ENCODE measurements at regions not wholly inside any gene's neighbourhood (a gene's known extent, or its start where the extent isn't known, plus 50 kb on each side); places are given as distances from the start of the nearest gene placed in this dataset.
"Not testable (repeated sequence)": the region's sequence is repeated elsewhere in the genome, so short reads cannot be mapped to it uniquely, and the experiment has no call there.

DNA sequence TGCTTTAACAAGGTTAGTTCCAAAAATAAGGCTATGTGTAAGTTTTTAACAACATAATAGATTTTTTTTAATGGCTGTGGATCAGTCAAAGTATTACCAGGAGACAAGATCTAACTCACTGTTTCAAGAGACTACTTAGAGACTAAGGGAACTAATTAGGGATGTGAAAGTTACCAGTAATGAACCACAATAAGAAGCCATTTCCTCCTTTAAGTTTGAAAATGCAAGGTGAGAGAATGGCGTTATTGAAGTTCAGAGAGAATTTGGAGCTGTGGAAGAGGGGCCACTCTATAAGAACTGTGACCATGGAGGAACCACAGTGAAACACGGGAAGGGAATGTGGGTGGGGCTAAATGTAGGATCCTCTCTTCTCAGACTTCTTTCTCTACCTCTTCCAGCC lies 624.2 kb downstream of the GLUD2 start:
- H3K4me3 ChIP-seq, result no peak overlapping the region
- no peak overlapping the region for H3K27ac ChIP-seq
- ATAC-seq (no peak), DNase-seq (no peak)
- no peaks in the 10 kb centered on the region for H3K9me3 ChIP-seq
- intact Hi-C loops (cut with DNase I), result no loop called here
- TF ChIP-seq, protein P1, sequence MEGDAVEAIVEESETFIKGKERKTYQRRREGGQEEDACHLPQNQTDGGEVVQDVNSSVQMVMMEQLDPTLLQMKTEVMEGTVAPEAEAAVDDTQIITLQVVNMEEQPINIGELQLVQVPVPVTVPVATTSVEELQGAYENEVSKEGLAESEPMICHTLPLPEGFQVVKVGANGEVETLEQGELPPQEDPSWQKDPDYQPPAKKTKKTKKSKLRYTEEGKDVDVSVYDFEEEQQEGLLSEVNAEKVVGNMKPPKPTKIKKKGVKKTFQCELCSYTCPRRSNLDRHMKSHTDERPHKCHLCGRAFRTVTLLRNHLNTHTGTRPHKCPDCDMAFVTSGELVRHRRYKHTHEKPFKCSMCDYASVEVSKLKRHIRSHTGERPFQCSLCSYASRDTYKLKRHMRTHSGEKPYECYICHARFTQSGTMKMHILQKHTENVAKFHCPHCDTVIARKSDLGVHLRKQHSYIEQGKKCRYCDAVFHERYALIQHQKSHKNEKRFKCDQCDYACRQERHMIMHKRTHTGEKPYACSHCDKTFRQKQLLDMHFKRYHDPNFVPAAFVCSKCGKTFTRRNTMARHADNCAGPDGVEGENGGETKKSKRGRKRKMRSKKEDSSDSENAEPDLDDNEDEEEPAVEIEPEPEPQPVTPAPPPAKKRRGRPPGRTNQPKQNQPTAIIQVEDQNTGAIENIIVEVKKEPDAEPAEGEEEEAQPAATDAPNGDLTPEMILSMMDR (IDR thresholded peaks at IDR 0.05), result no peak
- TF ChIP-seq POLR2A (IDR thresholded peaks at IDR 0.05), result no peak
- 41% methylated on average over 2 of the region's 2 CpGs for WGBS (ENCODE audit: insufficient coverage, low coverage, low lambda C conversion rate, missing lambda C conversion rate)
- no peaks in the 10 kb centered on the region for H3K27me3 ChIP-seq
- no peaks in the 10 kb centered on the region for H3K4me1 ChIP-seq
- H3K36me3 ChIP-seq, result no peaks in the 10 kb centered on the region

- H3K27ac ChIP-seq; H3K4me1 ChIP-seq; ATAC-seq; H3K36me3 ChIP-seq; intact Hi-C loops (cut with DNase I); H3K4me3 ChIP-seq; H3K27me3 ChIP-seq; DNase-seq; H3K9me3 ChIP-seq: not testable (repeated sequence)
- WGBS (ENCODE audit: insufficient coverage, low coverage, low lambda C conversion rate, missing lambda C conversion rate), result 54% methylated on average over 1 of the region's 1 CpG
These were observed 661.8 kb downstream of the GLUD2 start for GRCh38 chrX:121709236-121709635.

- Histone ChIP-seq H3K36me3 (no peaks in the 10 kb centered on the region), H3K4me3 (no peak overlapping the region), H3K27me3 (no peaks in the 10 kb centered on the region), H3K27ac (no peak overlapping the region), H3K4me1 (no peaks in the 10 kb centered on the region), H3K9me3 (no peaks in the 10 kb centered on the region)
- TF ChIP-seq POLR2A (IDR thresholded peaks at IDR 0.05), result no peak
- TF ChIP-seq, protein P1 (IDR thresholded peaks at IDR 0.05), result no peak
- intact Hi-C loops (cut with DNase I), result no loop called here
- DNase-seq (no peak), ATAC-seq (no peak)
- 75% methylated on average over 1 of the region's 1 CpG for WGBS (ENCODE audit: insufficient coverage, low coverage, low lambda C conversion rate, missing lambda C conversion rate)
These were observed 686.1 kb downstream of the GLUD2 start for GRCh38 chrX:121733514-121733913.

- DNase-seq, result no peak
- Histone ChIP-seq H3K36me3 (no peaks in the 10 kb centered on the region), H3K4me3 (no peak overlapping the region), H3K9me3 (no peaks in the 10 kb centered on the region), H3K27me3 (no peaks in the 10 kb centered on the region), H3K4me1 (no peaks in the 10 kb centered on the region), H3K27ac (no peak overlapping the region)
- ATAC-seq, result no peak
- intact Hi-C loops (cut with DNase I), result no loop called here
- TF ChIP-seq, protein P1 (IDR thresholded peaks at IDR 0.05), result no peak
- TF ChIP-seq POLR2A (IDR thresholded peaks at IDR 0.05), result no peak
- WGBS (ENCODE audit: insufficient coverage, low coverage, low lambda C conversion rate, missing lambda C conversion rate), result 61% methylated on average over 2 of the region's 2 CpGs
These were observed 698.7 kb downstream of the GLUD2 start for GRCh38 chrX:121746105-121746504.

DNA sequence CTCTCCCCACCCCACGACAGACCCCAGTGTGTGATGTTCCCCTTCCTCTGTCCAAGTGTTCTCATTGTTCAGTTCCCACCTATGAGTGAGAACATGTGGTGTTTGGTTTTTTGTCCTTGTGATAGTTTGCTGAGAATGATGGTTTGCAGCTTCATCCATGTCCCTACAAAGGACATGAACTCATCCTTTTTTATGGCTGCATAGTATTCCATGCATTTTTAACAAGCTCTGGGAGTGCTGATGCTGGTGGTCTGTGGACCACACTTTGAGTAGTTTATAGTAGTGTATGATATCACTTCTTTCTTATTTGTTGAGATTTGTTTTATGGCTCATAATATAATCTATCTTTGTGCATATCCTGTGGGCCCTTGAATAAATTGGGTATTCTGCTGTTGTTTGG lies 706.2 kb downstream of the GLUD2 start:
- ATAC-seq; DNase-seq; H3K4me1 ChIP-seq; H3K4me3 ChIP-seq; H3K27me3 ChIP-seq; H3K9me3 ChIP-seq; H3K27ac ChIP-seq; intact Hi-C loops (cut with DNase I); H3K36me3 ChIP-seq: not testable (repeated sequence)
- 13% methylated on average over 1 of the region's 1 CpG for WGBS (ENCODE audit: insufficient coverage, low coverage, low lambda C conversion rate, missing lambda C conversion rate)

DNA sequence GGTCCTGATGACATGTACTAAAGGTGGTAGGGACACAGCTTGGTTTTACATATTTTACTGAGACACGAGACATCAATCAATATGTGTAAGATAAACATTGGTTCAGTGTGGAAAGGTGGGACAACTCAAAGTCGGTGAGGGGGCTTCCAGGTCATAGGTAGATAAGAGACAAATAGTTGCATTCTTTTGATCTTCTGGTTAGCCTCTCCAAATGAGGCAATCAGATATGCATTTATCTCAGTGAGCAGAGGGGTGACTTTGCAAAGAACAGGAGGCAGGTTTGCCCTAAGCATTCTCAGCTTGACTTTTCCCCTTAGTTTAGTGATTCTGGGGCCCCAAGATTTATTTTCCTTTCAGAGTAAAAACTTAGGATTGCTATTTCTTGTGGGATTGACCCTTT lies 706.9 kb downstream of the GLUD2 start:
- TF ChIP-seq, protein P1 (IDR thresholded peaks at IDR 0.05), result no peak
- TF ChIP-seq POLR2A (IDR thresholded peaks at IDR 0.05), result no peak
- H3K36me3 ChIP-seq, result no peaks in the 10 kb centered on the region
- DNase-seq (no peak), ATAC-seq (no peak)
- intact Hi-C loops (cut with DNase I), result no loop called here
- H3K9me3 ChIP-seq, result no peaks in the 10 kb centered on the region
- H3K27ac ChIP-seq, result no peak overlapping the region
- no peaks in the 10 kb centered on the region for H3K4me1 ChIP-seq
- no peaks in the 10 kb centered on the region for H3K27me3 ChIP-seq
- WGBS (ENCODE audit: insufficient coverage, low coverage, low lambda C conversion rate, missing lambda C conversion rate), result 20% methylated on average over 2 of the region's 2 CpGs
- no peak overlapping the region for H3K4me3 ChIP-seq
